ENCODE measurements at regions not wholly inside any gene's neighbourhood (a gene's known extent, or its start where the extent isn't known, plus 50 kb on each side); places are given as distances from the start of the nearest gene placed in this dataset.

DNA sequence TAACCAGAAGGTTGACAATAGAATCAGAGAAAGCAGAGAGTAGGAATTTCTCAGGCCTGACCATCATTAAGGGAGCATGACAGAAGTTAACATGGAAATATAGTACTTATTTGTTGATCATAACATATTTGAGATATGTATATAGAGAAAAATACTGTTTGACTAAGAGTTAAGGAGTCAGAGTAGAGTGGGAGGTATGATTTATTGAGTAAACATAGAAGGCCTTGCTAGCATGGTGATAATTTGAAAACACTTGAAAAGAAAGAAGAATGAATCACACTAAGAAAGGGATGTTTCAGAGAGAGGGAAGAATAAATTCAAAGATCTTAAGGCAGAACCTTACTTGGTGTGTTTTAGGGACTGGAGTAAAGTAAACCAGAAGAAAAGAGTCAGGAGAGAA is 437.2 kb upstream of the TECRL start:
- H3K9me3 ChIP-seq (ENCODE audit: insufficient read depth in 2 of 2, low read depth in 1 of 2, low read length in 1 of 2): no peaks in the 10 kb centered on the region
- no peak overlapping the region for H2BK15ac ChIP-seq (ENCODE audit: low read length)
- H2AFZ ChIP-seq (ENCODE audit: low read length): no peak overlapping the region
- H4K5ac ChIP-seq (ENCODE audit: insufficient read length, low read depth, low read length): no peak overlapping the region
- no peak overlapping the region for H3K4ac ChIP-seq (replicated peaks; ENCODE audit: insufficient read length, low read depth, low read length)
- H2BK12ac ChIP-seq (ENCODE audit: low read depth, low read length): no peak overlapping the region
- H3K23me2 ChIP-seq (ENCODE audit: low read depth, low read length): no peaks in the 10 kb centered on the region
- H2AK5ac ChIP-seq (ENCODE audit: low read depth, low read length): no peak overlapping the region
- H3K36me3 ChIP-seq (ENCODE audit: control insufficient read depth in 2 of 4, insufficient read depth in 4 of 4, low read length in 3 of 4): no peaks in the 10 kb centered on the region
- H4K20me1 ChIP-seq (replicated peaks in 1 of 2; ENCODE audit: control insufficient read depth in 1 of 2, insufficient read depth in 2 of 2, low read length in 2 of 2): no peaks in the 10 kb centered on the region
- no peak overlapping the region for H3K4me2 ChIP-seq (ENCODE audit: insufficient read depth in 1 of 2, low read depth in 2 of 2, low read length in 2 of 2)
- DNase-seq (ENCODE audit: low read depth in 1 of 2, low spot score in 2 of 2) (no peak), FAIRE-seq (no peak)
- H2BK5ac ChIP-seq (ENCODE audit: low read depth, low read length): no peak overlapping the region
- ChIA-PET POLR2A (ENCODE audit: partially characterized antibody) (no interaction called here), CTCF (ENCODE audit: partially characterized antibody) (no interaction called here)
- no peak overlapping the region for H3K9ac ChIP-seq (replicated peaks in 1 of 4; ENCODE audit: extremely low read depth in 1 of 4, low read depth in 3 of 4, low read length in 3 of 4)
- H2BK120ac ChIP-seq (replicated peaks; ENCODE audit: low read depth, low read length): no peak overlapping the region
- no peak overlapping the region for H2BK20ac ChIP-seq (ENCODE audit: low read length)
- H3K79me2 ChIP-seq (ENCODE audit: control insufficient read depth in 1 of 2, insufficient read depth in 2 of 2, low read length in 2 of 2): no peaks in the 10 kb centered on the region
- H3K18ac ChIP-seq (ENCODE audit: extremely low read depth, low read length): no peak overlapping the region
- no peak overlapping the region for H3K56ac ChIP-seq (replicated peaks; ENCODE audit: insufficient read length, low read depth, low read length)
- H3K23ac ChIP-seq (ENCODE audit: insufficient read length): no peak overlapping the region
- H3K14ac ChIP-seq (ENCODE audit: insufficient read length): no peak overlapping the region
- H3K27me3 ChIP-seq (replicated peaks in 1 of 4; ENCODE audit: control insufficient read depth in 3 of 4, extremely low read depth in 1 of 4, insufficient read depth in 3 of 4, low read length in 3 of 4): peaks cover 0 to 1% (median 0%) of the 10 kb centered on the region in 4 experiments; a peak in 1 of 7 replicates
- no peak overlapping the region for H3K27ac ChIP-seq (ENCODE audit: low read depth, low read length)
- H4K8ac ChIP-seq (ENCODE audit: extremely low read depth, insufficient read depth, low read length): no peak overlapping the region
- no peak overlapping the region for H3K4me3 ChIP-seq (ENCODE audit: extremely low read depth in 1 of 4, insufficient read depth in 2 of 4, low read depth in 3 of 4, low read length in 4 of 4)
- no peaks in the 10 kb centered on the region for H3K79me1 ChIP-seq (ENCODE audit: low read depth, low read length)
- H4K91ac ChIP-seq (replicated peaks; ENCODE audit: insufficient read length, low read length): no peak overlapping the region
- no peaks in the 10 kb centered on the region for H3K4me1 ChIP-seq (replicated peaks in 1 of 4; ENCODE audit: control insufficient read depth in 3 of 4, insufficient read depth in 4 of 4, low read length in 3 of 4)
- no peak for TF ChIP-seq RAD21 (IDR thresholded peaks at IDR 0.05 in 1 of 2, conservative IDR thresholded peaks at IDR 0.05 in 1 of 2; ENCODE audit: low read depth in 2 of 2, low read length in 2 of 2)
- no peak for TF ChIP-seq TAF7 (optimal IDR thresholded peaks at IDR 0.05; ENCODE audit: borderline replicate concordance, low read depth, low read length)
- TF ChIP-seq BACH1 (IDR thresholded peaks at IDR 0.05; ENCODE audit: low read length): no peak
- no peak for TF ChIP-seq TCF12 (IDR thresholded peaks at IDR 0.05; ENCODE audit: low read depth, low read length)
- TF ChIP-seq FOSL1 (IDR thresholded peaks at IDR 0.05; ENCODE audit: insufficient read depth, low read depth, low read length): no peak
- TF ChIP-seq HDAC2 (IDR thresholded peaks at IDR 0.05; ENCODE audit: borderline replicate concordance in 1 of 2, low read depth in 2 of 2, low read length in 2 of 2): no peak
- TF ChIP-seq TBP (IDR thresholded peaks at IDR 0.05; ENCODE audit: low read depth, low read length): no peak
- no peak for TF ChIP-seq CTBP2 (IDR thresholded peaks at IDR 0.05; ENCODE audit: borderline replicate concordance, insufficient read depth, insufficient read length, low read length)
- TF ChIP-seq MAFK (IDR thresholded peaks at IDR 0.05; ENCODE audit: low read depth, low read length): no peak
